T-helper 2 cell (primary cell): ENCODE measurements at regions not wholly inside any gene's neighbourhood (a gene's known extent, or its start where the extent isn't known, plus 50 kb on each side); places are given as distances from the start of the nearest gene placed in this dataset.
"Not testable (repeated sequence)": the region's sequence is repeated elsewhere in the genome, so short reads cannot be mapped to it uniquely, and the experiment has no call there.

Experiments
- DNase-seq, 5 experiments: peaks; one replicate each; pipeline versions ENCODE4 v3.0.0 to v3.0.0-alpha.2; 2012 to 2022

GRCh38 chr4:66360395-66360794, 690.1 kb upstream of the EPHA5 start:
- DNase-seq = not testable (repeated sequence)

GRCh38 chr4:66357316-66357715, 687.0 kb upstream of the EPHA5 start:
- DNase-seq = no peak

- no peak for DNase-seq
Measured at GRCh38 chr4:66355328-66355727, 685.0 kb upstream of the EPHA5 start.

GRCh38 chr4:66351761-66352160, 681.5 kb upstream of the EPHA5 start:
- no peak for DNase-seq

- DNase-seq = no peak
Measured at GRCh38 chr4:66340286-66340893, 670.1 kb upstream of the EPHA5 start.

GRCh38 chr4:66339007-66339406, 668.7 kb upstream of the EPHA5 start:
- DNase-seq = no peak

- DNase-seq = no peak
Measured at GRCh38 chr4:66331761-66332160, 661.5 kb upstream of the EPHA5 start.

- no peak for DNase-seq
Measured at GRCh38 chr4:66330125-66330524, 659.8 kb upstream of the EPHA5 start.

GRCh38 chr4:66328803-66329574, 658.7 kb upstream of the EPHA5 start:
- DNase-seq = no peak

GRCh38 chr4:66307641-66308438, 637.6 kb upstream of the EPHA5 start:
- DNase-seq = no peak

GRCh38 chr4:66300336-66300934, 630.1 kb upstream of the EPHA5 start:
- DNase-seq = no peak

- DNase-seq = no peak
Measured at GRCh38 chr4:66298569-66298968, 628.3 kb upstream of the EPHA5 start.

- DNase-seq = no peak
Measured at GRCh38 chr4:66297703-66298102, 627.4 kb upstream of the EPHA5 start.

- DNase-seq = no peak
Measured at GRCh38 chr4:66294638-66295037, 624.3 kb upstream of the EPHA5 start.

GRCh38 chr4:66284991-66285451, 614.7 kb upstream of the EPHA5 start:
- no peak for DNase-seq

- no peak for DNase-seq
Measured at GRCh38 chr4:66279084-66279483, 608.8 kb upstream of the EPHA5 start.

GRCh38 chr4:66275411-66276038, 605.2 kb upstream of the EPHA5 start:
- DNase-seq = no peak

GRCh38 chr4:66273110-66273509, 602.8 kb upstream of the EPHA5 start:
- DNase-seq = no peak

- DNase-seq = not testable (repeated sequence)
Measured at GRCh38 chr4:66270356-66270755, 600.1 kb upstream of the EPHA5 start.

GRCh38 chr4:66266554-66266953, 596.3 kb upstream of the EPHA5 start:
- DNase-seq = not testable (repeated sequence)

GRCh38 chr4:66266035-66266434, 595.7 kb upstream of the EPHA5 start:
- DNase-seq = no peak

- DNase-seq = no peak
Measured at GRCh38 chr4:66252291-66252690, 582.0 kb upstream of the EPHA5 start.

GRCh38 chr4:66246643-66247042, 576.4 kb upstream of the EPHA5 start:
- DNase-seq = no peak
